ENCODE measurements at regions not wholly inside any gene's neighbourhood (a gene's known extent, or its start where the extent isn't known, plus 50 kb on each side); places are given as distances from the start of the nearest gene placed in this dataset.

DNA sequence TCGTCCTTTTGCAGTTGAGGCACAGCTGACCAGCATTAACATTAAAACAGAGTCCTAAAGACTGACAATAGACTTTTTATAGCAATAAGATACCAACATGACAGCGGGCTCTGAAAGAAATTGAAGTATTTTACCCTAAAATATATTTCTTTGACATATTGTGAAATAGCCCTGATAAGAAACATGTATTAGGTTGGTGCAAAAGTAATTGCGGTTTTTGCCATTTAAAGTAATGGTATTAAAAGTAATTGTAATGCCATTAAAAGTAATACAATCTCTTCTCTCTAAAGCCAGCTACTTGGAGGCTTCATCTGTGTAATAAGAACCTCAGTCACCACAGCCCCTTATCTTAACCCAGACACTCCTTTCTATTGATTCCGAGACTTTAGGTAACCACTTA lies 394.6 kb downstream of the PREX1 start:
- no peak for DNase-seq

DNA sequence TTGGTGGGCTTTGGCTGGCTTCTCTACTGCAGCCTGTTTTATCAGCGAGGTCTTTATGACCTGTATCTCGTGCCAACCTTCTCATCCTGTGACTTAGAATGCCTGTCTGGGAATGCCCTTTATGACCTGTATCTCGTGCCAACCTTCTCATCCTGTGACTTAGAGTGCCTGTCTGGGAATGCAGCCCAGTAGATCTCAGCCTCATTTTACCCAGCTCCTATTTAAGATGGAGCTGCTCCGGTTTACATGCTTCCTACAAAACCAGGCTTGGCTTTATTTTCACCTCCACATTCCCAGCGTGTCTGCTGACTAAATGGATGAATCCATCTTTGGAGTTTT lies 395.3 kb downstream of the PREX1 start:
- no peak for DNase-seq

DNA sequence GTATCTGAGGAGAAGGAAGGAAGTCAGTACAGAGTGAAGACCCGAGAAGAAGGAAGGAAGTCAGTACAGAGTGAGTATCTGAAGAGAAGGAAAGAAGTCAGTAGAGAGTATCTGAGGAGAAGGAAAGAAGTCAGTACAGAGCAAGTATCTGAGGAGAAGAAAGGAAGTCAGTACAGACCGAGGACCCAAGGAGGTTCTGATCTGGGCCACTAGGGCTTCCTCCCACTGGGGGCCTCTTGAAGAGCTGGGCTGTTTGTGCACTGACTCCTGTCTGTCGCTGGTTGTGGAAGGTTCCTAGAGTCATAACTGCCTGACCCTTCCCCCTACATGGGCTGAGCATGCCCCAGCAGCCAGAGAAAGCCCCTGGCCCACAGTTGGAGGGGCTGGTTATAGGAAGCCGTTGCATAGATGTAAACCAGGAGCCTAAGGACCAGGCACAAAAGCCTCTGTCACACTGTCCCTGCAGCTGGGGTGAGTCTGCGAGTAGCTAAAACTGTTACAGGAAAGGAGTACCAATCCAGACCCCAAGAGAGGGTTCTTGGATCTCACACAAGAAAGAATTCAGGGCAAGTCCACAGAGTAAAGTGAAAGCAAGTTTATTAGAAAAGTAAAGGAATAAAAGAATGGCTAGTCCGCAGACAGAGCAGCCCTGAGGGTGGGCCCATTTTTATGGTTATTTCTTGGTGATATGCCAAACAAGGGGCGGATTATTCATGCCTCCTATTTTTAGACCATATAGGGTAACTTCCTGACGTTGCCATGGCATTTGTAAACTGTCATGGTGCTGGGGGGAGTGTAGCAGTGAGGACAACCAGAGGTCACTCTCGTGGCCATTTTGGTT lies 395.9 kb downstream of the PREX1 start:
- DNase-seq, result no peak

DNA sequence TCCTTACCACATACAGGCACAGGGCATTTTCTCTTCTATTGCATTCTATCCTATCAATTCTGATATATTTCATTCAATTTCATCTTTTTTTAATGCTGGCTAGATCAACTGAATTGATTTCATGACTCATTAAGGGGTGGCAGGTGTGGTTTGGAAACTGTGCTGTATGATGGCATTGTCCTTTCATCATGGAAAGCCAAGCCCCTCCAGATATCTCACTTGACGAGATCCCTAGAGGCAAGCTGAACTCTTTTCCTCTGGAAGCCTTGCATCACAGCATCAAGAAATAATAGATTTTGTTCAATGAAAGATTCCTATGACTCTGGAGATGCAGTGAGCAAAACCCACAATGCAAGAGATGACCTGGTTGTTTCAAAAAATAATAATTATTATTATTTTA lies 401.2 kb downstream of the PREX1 start:
- no peak for DNase-seq

DNA sequence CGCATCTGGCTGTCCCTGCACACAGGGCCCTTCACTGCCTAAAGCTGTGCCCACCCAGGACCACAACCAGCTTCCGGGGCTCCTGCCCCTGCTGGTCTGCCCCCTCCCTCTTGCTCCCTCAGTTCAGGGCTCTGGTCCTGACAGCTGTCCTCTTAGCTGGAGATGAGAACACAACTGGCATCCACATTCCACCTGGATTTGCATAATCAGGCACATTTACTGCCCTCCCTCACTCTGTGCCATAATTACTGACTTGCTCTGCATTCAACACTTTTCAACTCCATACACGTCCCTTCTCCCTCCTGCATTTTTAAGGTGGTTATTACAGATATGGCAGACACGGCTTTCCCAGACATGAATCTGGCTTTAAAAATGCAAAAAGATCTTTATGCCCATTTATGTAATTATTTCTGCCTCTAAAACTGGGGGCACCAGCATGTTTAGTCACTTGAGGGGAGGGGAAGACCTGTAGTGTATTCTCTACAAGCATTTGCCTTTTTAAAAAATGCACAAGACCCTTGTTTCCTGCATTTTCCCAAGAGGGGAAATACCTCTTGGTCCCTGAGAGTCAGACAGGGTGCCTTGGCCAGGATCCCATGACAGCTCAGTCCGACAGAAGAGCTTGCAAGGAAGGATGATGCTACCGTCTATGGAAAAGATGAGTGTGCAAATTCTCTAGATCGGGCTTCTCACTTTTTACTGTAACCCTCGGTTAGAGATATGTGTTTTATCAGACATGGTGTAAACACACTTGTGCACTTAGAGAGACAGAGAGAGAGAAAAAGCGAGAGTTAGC lies 401.8 kb downstream of the PREX1 start:
- DNase-seq, result no peak

DNA sequence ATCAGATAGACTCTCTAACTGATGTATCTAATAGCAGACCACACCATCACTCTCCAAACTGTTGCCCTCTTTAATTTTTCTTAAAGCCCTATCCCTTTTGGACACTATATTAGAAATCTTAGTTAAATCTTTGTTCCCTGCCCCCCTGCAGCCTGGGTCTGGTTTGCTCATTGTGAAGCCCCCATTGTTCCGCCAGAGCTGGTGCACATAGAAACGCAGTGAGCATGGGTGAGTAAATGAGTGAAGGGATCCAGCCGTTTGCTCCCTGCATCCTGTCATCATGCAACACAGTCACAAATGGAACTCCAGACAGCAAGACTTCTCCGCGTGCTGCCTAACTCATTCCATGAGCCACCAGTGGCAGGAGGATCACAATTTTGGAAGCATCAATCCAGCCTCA lies 402.5 kb downstream of the PREX1 start:
- no peak for DNase-seq

DNA sequence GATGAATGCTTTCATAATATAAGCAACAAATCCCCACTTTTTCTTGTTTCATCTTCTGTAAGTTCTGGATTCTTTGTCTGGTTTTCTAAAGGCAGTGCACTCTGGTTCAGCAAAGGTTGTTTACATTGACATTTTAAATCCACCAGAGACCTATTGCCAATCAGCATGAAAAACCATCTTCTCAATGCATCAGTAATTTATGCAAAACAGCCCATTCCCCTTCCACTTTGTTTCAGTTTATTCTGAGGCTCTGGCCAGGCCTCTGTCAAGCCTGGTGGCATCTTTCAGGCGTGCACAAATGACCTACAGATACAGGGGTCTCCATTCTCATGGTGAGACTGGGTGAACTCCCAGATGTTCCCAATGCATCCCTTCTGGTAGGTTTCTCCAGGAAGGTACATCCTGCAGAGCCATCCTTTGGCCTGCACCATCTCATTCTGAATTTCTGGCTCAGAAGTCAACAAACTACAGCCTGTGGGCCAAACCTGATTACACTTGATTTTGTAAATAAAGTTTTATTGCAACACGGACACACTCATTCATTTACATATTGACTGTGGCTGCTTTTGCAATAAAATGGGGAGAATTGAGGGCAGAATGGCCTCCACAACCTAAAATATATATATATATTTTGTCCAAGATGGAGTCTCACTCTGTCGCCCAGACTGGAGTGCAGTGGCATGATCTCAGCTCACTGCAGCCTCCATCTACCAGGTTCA lies 405.4 kb downstream of the PREX1 start:
- DNase-seq, result no peak

DNA sequence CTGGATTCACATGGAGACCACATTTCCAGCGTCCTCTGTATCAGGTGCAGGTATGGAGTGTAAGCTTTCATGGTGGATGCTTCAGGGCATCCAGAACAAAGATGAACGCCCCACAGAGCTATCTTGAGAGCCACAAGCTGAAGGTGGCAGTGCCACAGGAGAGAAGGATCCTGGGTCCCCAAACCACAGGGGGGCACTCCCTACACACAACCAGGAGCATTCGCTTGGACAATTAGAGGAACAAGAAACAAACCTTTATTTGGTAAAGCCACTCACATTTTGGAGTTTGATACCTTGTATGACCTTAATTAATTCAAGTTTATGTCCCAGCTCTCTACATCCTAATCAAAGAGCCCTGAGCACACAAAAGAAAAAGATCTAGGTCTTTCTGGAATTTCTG lies 406.3 kb downstream of the PREX1 start:
- no peak for DNase-seq

DNA sequence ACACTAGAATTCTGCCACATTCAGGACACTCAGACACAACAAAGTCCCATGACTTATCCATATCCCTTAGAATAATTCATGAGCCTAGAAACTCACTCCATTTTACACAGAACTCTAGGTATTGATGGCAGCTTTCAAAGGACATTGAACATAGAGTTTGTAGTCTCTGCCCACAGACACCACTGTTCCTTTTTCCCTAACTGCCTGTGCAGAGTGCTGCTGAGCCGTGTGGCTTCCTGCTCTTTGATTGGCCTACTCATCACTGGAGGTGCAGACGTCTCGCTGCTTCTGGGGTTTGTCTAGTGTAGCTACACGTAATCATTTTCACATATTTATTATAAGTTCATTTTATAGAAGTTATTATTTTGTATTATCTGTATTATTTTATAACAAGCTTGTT lies 407.6 kb downstream of the PREX1 start:
- DNase-seq, result no peak

DNA sequence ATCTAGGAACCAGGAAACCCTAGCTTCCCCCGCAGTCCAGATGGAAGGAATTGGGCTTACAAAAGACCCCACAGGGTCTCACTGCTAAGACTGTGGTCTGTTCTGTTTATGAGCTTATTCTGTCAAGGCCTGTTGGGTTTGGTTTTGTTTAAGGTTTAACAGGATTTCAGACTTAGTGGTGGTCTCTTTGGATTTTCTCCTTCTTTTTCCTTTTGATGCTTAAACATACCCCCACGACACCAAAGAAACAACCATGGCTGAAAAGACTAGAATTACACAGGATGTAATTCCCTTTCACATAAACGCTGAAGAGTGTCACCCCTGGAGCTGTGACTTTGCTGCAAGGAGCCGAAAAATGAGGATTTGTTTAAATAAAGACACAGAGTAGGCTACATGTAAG lies 408.6 kb downstream of the PREX1 start:
- no peak for DNase-seq

DNA sequence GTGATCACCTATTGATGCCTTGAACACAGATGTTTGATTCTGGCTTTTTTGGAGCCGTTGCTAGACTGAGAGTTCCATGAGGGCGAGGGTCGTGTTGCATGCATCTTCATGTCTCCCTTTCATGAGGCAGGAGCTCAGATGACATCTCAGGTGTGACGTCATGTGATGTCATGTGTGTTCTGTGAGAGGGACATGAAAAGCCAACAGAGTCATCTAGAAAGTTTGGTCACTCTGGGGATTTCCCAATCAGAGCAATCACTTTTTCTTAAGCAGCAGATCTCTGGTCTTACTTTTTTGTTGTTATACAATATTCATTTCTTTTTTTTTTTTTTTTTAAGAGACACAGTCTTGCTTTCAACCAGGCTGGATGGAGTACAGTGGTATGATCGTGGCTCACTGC lies 411.8 kb downstream of the PREX1 start:
- DNase-seq, result no peak

DNA sequence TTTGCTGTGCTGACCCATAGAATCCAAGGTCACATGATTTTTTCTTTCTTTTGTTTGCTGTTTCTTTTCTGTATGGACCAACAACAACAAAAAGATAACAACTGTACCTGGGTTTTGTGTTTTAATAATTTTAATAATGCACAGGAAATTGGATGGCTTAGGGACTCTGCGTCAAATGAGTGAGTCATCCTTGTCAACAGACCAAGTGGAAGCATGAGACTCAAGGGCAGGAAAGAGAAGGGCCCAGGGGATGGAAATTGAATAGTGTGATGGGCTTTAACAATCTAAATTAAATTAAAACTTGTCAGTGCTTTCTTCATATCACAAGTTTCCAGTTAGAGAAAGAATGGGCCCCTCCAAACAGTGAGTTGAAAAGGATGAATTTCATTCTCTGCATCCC lies 413.0 kb downstream of the PREX1 start:
- no peak for DNase-seq

DNA sequence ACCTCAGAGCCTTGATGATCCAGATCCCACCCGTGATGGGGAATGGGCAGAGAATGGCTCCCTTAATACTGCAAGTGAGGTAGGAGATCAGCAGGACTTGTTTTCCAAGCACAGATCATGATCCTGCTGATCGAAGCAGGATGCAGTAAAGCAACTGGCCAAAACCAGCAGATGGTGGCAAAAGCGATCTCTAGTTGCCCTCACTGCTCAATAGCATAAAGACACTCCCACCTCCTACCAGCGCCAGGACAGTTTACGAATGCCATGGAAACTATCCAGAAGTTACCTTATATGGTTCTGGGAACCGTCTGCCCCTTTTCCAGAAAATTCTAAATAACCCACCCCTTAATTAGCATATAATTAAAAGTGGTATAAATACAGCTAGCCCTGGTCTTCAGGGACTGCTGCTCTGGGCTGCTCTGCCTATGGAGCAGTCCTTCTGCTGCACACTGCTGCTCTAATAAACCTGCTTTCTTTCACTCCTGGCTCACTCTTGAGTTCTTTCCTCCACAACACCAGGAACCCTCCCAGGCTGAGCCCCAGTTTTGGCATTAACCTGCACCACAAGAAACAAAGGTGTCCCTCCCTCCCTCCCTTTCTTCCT lies 415.8 kb downstream of the PREX1 start:
- DNase-seq, result no peak

DNA sequence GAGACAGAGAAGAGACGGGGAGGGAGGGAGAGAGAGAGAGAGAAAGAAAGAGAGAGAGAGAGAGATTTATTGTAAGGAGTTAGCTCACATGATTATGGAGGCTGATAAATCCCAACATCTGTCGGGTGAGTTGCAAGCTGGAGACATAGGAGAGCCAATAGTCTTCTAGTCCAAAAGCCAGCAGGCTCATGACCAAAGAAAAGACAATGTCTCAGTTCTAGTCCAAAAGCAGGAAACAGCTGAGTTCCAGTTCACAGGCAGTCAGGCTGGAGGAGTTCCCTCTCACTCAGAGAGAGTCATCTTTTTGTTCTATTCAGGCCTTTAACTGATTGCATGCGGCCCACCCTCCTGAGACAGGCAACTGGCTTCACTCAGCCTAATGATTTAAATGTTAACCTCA lies 416.6 kb downstream of the PREX1 start:
- no peak for DNase-seq

DNA sequence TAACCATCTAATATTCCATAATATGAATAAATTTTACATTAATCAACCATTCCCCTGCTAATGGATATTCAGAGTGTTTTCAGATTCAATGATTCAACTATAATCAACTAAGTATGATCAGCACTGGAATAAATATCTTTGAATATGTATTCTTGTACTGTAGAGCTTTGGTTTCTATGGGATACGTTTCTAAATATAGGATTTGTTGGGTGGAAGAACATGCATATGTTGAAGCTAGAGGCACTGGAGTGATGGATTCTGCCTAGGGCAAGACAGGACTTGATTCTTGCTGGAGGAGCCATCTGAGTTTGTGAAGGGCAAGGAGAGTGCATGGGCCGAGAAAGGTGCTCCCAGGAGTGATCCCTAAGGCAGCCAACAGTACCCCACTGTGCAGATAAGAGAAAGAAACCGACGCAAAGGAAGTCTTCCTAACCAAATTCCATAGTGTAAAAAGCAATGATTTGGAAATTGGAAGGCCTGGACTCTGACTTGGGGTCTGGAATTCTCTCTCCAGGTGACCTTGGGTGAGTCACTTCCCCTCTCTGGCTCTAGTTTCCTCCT lies 418.7 kb downstream of the PREX1 start:
- no peak for DNase-seq

DNA sequence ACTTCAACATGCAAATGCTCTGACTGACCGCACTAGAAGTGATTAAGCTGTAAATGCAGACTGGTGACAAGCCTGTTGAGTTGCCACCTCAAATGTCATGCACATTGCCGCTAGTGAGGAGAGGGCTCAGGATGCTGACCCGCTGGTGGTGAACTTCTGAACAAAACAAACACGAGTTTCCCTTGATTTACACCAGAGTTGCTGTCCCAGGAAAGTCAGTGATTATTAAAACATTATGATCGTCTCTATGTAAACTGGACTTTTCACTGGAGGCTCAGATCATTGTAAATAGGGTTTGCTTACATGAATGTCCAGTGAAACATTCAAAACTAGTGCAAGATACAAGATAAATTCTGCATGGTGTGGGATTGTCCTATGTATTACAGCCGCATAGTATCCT lies 420.1 kb downstream of the PREX1 start:
- no peak for DNase-seq

DNA sequence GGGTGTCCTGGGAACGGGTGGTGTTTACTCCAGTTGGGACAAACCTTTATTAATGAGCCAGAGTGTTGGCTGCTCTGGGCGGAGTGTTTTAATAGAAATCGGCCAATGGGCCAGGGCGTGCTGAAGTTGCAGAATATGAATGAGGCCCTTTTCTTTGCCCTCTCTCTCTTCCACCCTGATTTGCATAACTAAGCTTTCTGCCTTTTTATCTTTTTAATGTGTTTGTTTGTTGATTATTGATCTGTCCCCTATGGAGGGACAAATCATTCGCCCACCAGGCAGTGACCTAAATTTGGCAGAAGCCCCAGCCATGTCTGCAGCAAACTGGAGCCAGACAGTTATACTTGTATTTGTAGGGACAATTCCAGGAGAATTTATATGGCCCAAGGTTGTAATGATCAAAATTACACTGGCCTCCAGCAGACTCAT lies 420.9 kb downstream of the PREX1 start:
- no peak for DNase-seq

DNA sequence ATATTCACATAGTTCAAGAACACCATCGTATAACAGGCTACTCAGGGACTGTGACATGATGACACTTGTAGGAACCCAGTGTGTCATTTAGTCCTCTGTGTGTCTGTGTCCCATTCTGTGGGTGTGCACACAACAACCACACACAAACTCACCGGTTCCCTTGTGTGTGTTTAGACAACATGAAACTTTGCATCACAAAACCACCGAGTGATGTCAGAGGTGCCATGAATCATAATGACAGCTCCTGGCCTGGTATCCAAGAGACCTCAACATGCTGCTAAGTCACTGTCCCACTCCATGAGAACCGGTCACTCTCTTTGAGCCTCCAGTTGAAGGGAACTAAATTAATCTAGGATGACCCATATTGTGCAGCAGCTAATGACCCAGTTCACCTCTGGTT lies 421.3 kb downstream of the PREX1 start:
- DNase-seq, result no peak

DNA sequence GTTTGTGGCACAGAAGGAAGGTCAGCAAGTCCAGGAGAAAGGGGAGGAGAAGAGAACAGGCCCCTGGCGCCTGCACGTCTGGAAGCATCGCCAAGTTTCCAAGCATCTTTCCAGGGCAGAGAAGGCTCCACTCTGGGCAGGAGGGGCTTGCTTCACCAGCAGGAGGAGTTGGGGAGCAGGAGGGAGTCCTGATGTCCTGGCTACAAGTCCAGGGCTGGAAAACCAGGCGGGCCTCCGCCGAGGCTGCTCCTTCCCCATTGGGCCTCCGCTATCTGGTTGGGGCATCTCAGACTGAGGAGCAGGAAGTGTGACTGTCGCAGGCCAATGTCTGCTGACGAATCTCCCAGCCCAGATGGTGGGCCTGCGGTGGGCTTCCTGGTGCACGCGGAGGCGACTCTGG lies 421.9 kb downstream of the PREX1 start:
- no peak for DNase-seq

DNA sequence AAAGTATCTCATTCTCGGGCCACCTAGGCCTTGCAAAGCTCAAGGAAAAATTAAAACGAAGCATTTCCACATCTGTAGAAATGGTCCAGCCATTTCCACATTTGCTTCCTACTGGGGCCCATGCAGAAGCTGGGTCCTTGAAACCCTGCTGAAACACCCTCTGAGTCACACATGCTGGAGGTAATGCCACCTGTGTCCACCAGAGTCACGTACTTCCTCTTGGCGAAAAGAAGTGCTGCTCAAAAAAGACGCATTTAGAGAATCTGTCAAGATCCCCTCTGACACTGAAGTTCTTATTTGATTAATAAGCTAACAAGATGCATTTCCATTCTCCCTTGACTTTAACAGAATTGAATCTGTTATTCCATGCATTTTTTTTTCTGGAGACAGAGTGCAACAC lies 423.2 kb downstream of the PREX1 start:
- no peak for DNase-seq

DNA sequence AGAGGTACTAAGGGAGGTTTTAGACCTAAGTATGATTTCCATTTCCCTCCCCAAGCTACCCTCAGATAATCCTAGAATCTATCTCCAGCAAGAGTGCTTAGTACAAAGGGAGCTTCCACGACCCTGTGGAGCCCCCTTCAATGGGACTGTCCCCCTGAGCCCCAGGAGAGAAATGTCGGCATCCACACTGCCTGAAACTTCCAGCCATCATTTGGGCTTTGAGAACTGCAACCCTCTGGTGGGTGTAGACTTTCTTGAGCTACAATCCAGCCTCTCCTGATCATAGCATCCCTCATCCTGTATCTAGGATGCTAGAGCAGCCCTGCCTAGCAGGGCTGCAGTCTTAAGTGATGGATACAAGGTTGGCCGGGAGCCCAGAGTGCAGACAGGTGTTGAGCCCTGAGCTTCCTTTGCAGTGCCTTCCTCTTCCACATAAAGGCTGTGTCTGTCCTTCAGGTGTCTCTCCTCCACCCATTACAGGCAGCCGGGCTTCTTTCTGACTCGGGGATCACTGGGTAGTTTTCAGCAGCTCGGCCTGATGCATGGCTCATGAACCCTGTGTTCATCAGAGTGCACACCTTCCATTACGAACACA lies 424.5 kb downstream of the PREX1 start:
- no peak for DNase-seq

DNA sequence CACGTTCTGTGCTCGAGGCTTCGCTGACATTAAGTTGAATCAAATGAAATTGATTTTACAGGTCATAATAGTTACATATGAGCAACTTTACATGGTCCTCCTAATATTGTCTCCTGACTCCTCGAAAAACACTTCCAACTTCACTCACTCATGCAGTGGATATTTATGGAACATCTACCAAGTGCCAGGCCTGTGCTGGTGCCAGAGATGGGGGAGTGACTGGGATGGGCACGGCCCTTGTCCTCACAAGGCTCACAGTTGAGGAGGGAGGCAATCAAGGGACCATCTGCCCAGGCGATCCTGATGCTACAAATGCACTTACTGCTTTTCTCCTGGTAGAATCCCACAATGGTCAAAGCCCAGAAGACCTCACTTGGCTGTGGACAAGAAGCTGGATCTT lies 426.4 kb downstream of the PREX1 start:
- no peak for DNase-seq

DNA sequence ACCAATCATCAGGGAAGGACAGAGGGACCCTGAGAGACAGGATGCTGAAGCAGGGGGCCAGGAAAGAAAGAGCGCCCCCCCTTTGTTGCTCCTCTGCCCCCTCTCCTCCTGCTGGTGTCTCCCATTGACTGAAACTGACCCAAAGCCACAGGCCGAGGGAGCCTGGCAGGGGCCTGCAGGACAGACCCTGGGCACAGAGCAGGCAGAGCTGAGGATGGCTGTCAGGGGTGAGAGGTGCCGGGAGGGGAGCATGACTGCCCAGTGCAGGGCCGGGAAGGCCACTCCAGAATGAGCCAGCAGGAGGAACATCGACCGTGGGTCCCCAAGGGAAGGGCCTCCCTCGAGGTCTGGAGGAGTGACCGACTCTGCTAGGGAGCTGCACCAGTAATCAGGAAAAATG lies 427.8 kb downstream of the PREX1 start:
- DNase-seq, result no peak
